ENCODE measurements at regions not wholly inside any gene's neighbourhood (a gene's known extent, or its start where the extent isn't known, plus 50 kb on each side); places are given as distances from the start of the nearest gene placed in this dataset.

DNA sequence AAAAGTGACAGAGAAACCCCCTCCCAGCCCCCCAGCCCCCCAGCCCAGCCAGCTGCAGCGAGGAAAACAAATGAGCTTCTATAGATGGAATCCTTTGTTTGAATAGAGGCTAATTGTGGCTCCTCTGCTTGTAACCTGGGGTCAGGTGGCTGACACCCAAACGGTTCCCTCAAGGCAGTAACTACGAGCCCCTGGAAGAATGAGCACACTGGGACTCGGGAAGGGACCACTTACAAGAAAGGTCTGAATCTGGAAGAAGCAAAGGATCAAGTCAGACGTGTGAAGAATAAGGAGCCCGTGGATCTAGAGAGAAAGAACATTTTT is 108.7 kb upstream of the FUT8 start:
- H3K36me3 ChIP-seq (ENCODE audit: control insufficient read depth in 1 of 2, insufficient read depth in 2 of 2, low read length in 2 of 2) = no peaks in the 10 kb centered on the region
- no peaks in the 10 kb centered on the region for H3K27me3 ChIP-seq (ENCODE audit: low read depth, low read length)
- no peaks in the 10 kb centered on the region for H3K9me3 ChIP-seq (ENCODE audit: control insufficient read depth in 1 of 2, low read length in 2 of 2)
- H3K4me1 ChIP-seq (ENCODE audit: control insufficient read depth in 1 of 2, insufficient read depth in 2 of 2, low read length in 2 of 2) = peaks cover 0 to 8% of the 10 kb centered on the region in 2 donors
- no peak overlapping the region for H3K4me3 ChIP-seq (ENCODE audit: low read depth in 1 of 2, low read length in 2 of 2)
- H3K27ac ChIP-seq (ENCODE audit: low read length) = no peak overlapping the region

DNA sequence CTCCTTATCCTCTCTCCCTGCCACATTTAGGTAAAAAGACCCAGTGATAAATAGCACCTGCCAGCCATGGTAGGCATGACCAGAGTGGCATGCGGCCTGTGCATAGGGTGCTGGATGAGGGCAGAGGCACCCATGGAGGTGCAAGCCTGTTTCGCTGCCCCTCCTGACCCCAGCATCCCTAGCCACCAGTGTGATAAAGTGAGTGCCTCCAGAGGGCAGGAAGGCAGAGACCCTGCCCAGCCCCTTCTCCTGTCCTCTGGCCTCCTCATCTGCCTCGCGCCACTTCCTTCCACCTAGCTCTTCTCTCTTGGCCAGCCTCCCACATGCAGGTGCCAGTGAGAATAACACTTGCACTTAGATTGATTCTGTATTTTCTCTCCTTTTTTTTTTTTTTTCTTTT is 108.3 kb upstream of the FUT8 start:
- H3K4me1 ChIP-seq (ENCODE audit: control insufficient read depth in 1 of 2, insufficient read depth in 2 of 2, low read length in 2 of 2) = peaks cover 0 to 8% of the 10 kb centered on the region in 2 donors
- no peak overlapping the region for H3K4me3 ChIP-seq (ENCODE audit: low read depth in 1 of 2, low read length in 2 of 2)
- H3K36me3 ChIP-seq (ENCODE audit: control insufficient read depth in 1 of 2, insufficient read depth in 2 of 2, low read length in 2 of 2) = no peaks in the 10 kb centered on the region
- H3K27me3 ChIP-seq (ENCODE audit: low read depth, low read length) = no peaks in the 10 kb centered on the region
- H3K9me3 ChIP-seq (ENCODE audit: control insufficient read depth in 1 of 2, low read length in 2 of 2) = no peaks in the 10 kb centered on the region
- no peak overlapping the region for H3K27ac ChIP-seq (ENCODE audit: low read length)

GRCh38 chr14:65304963-65305362 is 107.6 kb upstream of the FUT8 start:
- no peaks in the 10 kb centered on the region for H3K27me3 ChIP-seq (ENCODE audit: low read depth, low read length)
- no peak overlapping the region for H3K4me3 ChIP-seq (ENCODE audit: low read depth in 1 of 2, low read length in 2 of 2)
- H3K27ac ChIP-seq (ENCODE audit: low read length) = no peak overlapping the region

GRCh38 chr14:65308536-65308935 is 104.0 kb upstream of the FUT8 start:
- H3K9me3 ChIP-seq (ENCODE audit: control insufficient read depth in 1 of 2, low read length in 2 of 2) = no peaks in the 10 kb centered on the region
- no peak overlapping the region for H3K27ac ChIP-seq (ENCODE audit: low read length)
- no peaks in the 10 kb centered on the region for H3K36me3 ChIP-seq (ENCODE audit: control insufficient read depth in 1 of 2, insufficient read depth in 2 of 2, low read length in 2 of 2)
- no peaks in the 10 kb centered on the region for H3K27me3 ChIP-seq (ENCODE audit: low read depth, low read length)
- peaks cover 0 to under 1% of the 10 kb centered on the region in 2 donors for H3K4me1 ChIP-seq (ENCODE audit: control insufficient read depth in 1 of 2, insufficient read depth in 2 of 2, low read length in 2 of 2)
- no peak overlapping the region for H3K4me3 ChIP-seq (ENCODE audit: low read depth in 1 of 2, low read length in 2 of 2)

More at GRCh38 chr14:65304963-65305362, 107.6 kb upstream of the FUT8 start:
- Histone ChIP-seq H3K9me3 (ENCODE audit: control insufficient read depth in 1 of 2, low read length in 2 of 2) (no peaks in the 10 kb centered on the region), H3K4me1 (ENCODE audit: control insufficient read depth in 1 of 2, insufficient read depth in 2 of 2, low read length in 2 of 2) (peaks cover 0 to 8% of the 10 kb centered on the region in 2 donors), H3K36me3 (ENCODE audit: control insufficient read depth in 1 of 2, insufficient read depth in 2 of 2, low read length in 2 of 2) (no peaks in the 10 kb centered on the region)

DNA sequence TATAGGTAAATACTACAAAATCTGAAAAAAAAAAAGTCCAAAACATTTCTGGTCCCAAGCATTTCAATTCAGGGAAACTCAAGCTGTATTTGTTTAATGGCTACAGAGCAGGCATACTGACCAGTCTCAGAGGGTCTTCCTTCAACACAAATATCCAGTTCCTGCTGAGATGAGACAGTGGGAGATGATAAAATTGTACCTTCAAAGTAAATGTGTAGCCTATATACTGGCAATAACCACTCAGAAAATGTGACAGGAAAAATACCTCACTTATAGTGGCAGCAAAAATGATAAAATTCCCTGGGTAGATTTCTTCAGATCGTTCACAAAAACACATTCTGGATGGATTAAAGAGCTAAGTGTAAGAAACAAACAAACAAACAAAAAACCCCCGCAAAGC is 102.0 kb upstream of the FUT8 start:
- H3K27ac ChIP-seq (ENCODE audit: low read length) = no peak overlapping the region
- no peaks in the 10 kb centered on the region for H3K4me1 ChIP-seq (ENCODE audit: control insufficient read depth in 1 of 2, insufficient read depth in 2 of 2, low read length in 2 of 2)
- no peaks in the 10 kb centered on the region for H3K27me3 ChIP-seq (ENCODE audit: low read depth, low read length)
- H3K9me3 ChIP-seq (ENCODE audit: control insufficient read depth in 1 of 2, low read length in 2 of 2) = no peaks in the 10 kb centered on the region
- H3K4me3 ChIP-seq (ENCODE audit: low read depth in 1 of 2, low read length in 2 of 2) = no peak overlapping the region
- no peaks in the 10 kb centered on the region for H3K36me3 ChIP-seq (ENCODE audit: control insufficient read depth in 1 of 2, insufficient read depth in 2 of 2, low read length in 2 of 2)

DNA sequence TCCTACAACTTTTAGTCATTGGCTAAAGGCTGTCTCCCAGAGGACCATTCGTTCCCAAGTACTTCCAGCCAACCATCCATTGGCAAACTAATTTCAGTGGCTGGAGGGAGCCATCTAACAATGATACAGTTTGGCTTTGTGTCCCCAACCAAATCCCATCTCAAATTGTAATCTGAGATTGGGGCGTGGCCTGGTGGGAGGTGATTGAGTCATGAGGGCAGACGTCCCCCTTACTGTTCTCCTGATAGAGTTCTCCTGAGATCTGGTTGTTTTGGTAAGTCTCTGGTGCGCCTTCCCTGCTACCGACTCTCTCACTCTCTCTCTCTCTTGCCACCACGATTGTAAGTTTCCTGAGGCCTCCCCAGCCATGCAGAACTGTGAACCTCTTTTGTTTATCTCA is 99.7 kb upstream of the FUT8 start:
- H3K36me3 ChIP-seq (ENCODE audit: control insufficient read depth in 1 of 2, insufficient read depth in 2 of 2, low read length in 2 of 2) = no peaks in the 10 kb centered on the region
- H3K4me1 ChIP-seq (ENCODE audit: control insufficient read depth in 1 of 2, insufficient read depth in 2 of 2, low read length in 2 of 2) = no peaks in the 10 kb centered on the region
- H3K27me3 ChIP-seq (ENCODE audit: low read depth, low read length) = no peaks in the 10 kb centered on the region
- no peak overlapping the region for H3K4me3 ChIP-seq (ENCODE audit: low read depth in 1 of 2, low read length in 2 of 2)
- no peak overlapping the region for H3K27ac ChIP-seq (ENCODE audit: low read length)
- H3K9me3 ChIP-seq (ENCODE audit: control insufficient read depth in 1 of 2, low read length in 2 of 2) = no peaks in the 10 kb centered on the region

- Histone ChIP-seq H3K36me3 (ENCODE audit: control insufficient read depth in 1 of 2, insufficient read depth in 2 of 2, low read length in 2 of 2) (no peaks in the 10 kb centered on the region), H3K4me1 (ENCODE audit: control insufficient read depth in 1 of 2, insufficient read depth in 2 of 2, low read length in 2 of 2) (no peaks in the 10 kb centered on the region), H3K4me3 (ENCODE audit: low read depth in 1 of 2, low read length in 2 of 2) (no peak overlapping the region), H3K27ac (ENCODE audit: low read length) (no peak overlapping the region), H3K9me3 (ENCODE audit: control insufficient read depth in 1 of 2, low read length in 2 of 2) (no peaks in the 10 kb centered on the region), H3K27me3 (ENCODE audit: low read depth, low read length) (no peaks in the 10 kb centered on the region)
These were observed 93.7 kb upstream of the FUT8 start for GRCh38 chr14:65318636-65319506.

DNA sequence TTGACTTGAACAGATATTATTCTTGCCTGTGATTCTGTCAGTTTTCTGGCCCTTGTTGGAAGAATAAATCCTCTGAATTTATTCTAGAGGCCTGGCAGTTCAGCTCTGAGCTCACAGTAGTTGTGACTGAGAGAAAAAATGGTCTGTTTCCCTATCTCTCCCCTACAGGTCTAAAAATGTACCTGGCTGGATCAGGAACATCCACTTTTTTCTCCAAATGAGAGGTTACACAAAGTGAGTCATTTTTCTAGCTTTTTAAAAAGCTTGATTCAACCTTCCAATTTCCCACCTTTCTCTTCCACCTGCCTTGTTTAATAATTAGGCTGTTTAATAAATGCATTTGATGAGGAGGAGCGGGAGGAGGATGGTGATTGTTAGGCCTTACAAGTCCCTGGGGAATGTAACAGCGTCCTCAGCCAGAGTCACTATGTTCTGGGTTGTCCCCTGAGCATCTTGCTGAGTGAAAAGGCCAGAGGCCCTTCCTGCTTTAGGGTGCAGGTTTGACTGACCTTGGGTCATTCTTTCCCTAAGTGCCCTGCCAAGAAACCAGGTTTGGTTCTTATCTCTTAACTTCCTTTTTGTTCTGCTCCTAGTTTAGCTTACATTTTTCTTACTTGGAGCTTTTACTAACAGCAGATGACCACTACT is 91.7 kb upstream of the FUT8 start:
- Histone ChIP-seq H3K27me3 (ENCODE audit: low read depth, low read length) (no peaks in the 10 kb centered on the region), H3K4me1 (ENCODE audit: control insufficient read depth in 1 of 2, insufficient read depth in 2 of 2, low read length in 2 of 2) (no peaks in the 10 kb centered on the region), H3K27ac (ENCODE audit: low read length) (no peak overlapping the region), H3K4me3 (ENCODE audit: low read depth in 1 of 2, low read length in 2 of 2) (no peak overlapping the region), H3K9me3 (ENCODE audit: control insufficient read depth in 1 of 2, low read length in 2 of 2) (no peaks in the 10 kb centered on the region), H3K36me3 (ENCODE audit: control insufficient read depth in 1 of 2, insufficient read depth in 2 of 2, low read length in 2 of 2) (no peaks in the 10 kb centered on the region)

DNA sequence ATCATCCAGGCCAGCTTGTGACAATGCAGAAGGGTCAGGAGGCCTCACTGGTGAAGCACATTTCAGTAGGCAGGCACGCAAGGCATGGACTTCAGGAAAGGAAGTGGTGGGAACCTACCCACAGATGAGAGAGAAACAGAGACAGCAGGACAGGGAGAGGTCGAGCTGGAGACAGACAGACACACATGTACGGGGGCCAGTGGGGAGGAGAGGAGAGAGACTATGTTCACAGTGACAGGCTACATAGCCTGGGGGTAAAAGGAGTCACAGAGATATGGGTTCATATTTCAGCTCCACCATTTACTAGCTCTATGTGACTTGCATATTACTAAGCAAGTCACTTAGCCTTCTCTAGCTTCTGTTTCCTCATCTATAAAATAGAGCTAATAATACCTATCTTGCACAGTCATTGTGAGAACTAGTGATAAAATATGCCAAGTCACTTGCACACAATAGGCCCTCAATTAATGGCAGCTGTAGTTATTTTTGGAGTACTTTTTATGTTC is 91.1 kb upstream of the FUT8 start:
- H3K4me3 ChIP-seq (ENCODE audit: low read depth in 1 of 2, low read length in 2 of 2) = no peak overlapping the region
- no peak overlapping the region for H3K27ac ChIP-seq (ENCODE audit: low read length)
- H3K36me3 ChIP-seq (ENCODE audit: control insufficient read depth in 1 of 2, insufficient read depth in 2 of 2, low read length in 2 of 2) = no peaks in the 10 kb centered on the region
- no peaks in the 10 kb centered on the region for H3K27me3 ChIP-seq (ENCODE audit: low read depth, low read length)
- H3K9me3 ChIP-seq (ENCODE audit: control insufficient read depth in 1 of 2, low read length in 2 of 2) = no peaks in the 10 kb centered on the region
- no peaks in the 10 kb centered on the region for H3K4me1 ChIP-seq (ENCODE audit: control insufficient read depth in 1 of 2, insufficient read depth in 2 of 2, low read length in 2 of 2)

DNA sequence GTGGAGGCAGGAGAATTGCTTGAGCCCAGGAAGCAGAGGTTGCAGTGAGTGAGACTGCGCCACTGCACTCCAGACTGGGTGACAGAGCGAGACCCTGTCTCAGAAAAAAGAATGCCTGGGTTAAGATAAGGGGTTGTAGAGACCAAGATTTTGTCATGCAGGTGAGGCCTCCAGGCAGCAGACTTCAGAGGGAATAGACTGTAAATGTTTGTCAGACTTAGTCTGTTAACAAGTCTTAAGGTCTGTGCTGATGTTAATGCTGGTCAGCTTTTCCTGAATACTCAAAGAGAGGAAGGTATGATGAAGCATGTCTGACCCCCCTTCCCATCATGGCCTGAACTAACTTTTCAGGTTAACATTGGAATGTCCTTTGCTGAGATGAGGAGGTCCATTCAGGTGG is 83.0 kb upstream of the FUT8 start:
- Histone ChIP-seq H3K4me1 (ENCODE audit: control insufficient read depth in 1 of 2, insufficient read depth in 2 of 2, low read length in 2 of 2) (peaks cover 11 to 16% of the 10 kb centered on the region in 2 donors), H3K27ac (ENCODE audit: low read length) (no peak overlapping the region), H3K36me3 (ENCODE audit: control insufficient read depth in 1 of 2, insufficient read depth in 2 of 2, low read length in 2 of 2) (no peaks in the 10 kb centered on the region), H3K4me3 (ENCODE audit: low read depth in 1 of 2, low read length in 2 of 2) (no peak overlapping the region), H3K9me3 (ENCODE audit: control insufficient read depth in 1 of 2, low read length in 2 of 2) (no peaks in the 10 kb centered on the region), H3K27me3 (ENCODE audit: low read depth, low read length) (no peaks in the 10 kb centered on the region)

DNA sequence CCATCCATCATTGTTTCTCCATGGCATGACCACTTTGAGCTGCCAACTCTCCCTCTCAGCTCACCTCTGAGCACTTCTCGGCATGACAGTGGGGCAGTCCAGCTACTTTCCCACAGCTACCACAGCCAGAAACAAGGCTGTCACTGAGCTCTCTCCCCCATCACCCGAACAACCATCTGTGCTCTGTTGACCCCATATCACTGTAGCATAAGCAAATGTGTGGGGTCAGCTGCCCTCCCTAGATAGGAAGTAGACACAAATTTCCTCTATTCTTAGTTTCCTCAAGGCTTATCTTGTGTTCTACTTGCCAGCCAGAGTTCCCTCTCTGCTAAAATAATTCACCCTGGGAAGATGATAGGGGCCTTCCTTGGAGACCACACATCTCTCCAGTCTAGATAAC is 82.6 kb upstream of the FUT8 start:
- H3K27ac ChIP-seq (ENCODE audit: low read length) = no peak overlapping the region
- H3K9me3 ChIP-seq (ENCODE audit: control insufficient read depth in 1 of 2, low read length in 2 of 2) = no peaks in the 10 kb centered on the region
- H3K36me3 ChIP-seq (ENCODE audit: control insufficient read depth in 1 of 2, insufficient read depth in 2 of 2, low read length in 2 of 2) = no peaks in the 10 kb centered on the region
- H3K4me1 ChIP-seq (ENCODE audit: control insufficient read depth in 1 of 2, insufficient read depth in 2 of 2, low read length in 2 of 2) = peaks cover 15 to 20% of the 10 kb centered on the region in 2 donors
- no peak overlapping the region for H3K4me3 ChIP-seq (ENCODE audit: low read depth in 1 of 2, low read length in 2 of 2)
- H3K27me3 ChIP-seq (ENCODE audit: low read depth, low read length) = no peaks in the 10 kb centered on the region
